HCT116 (cell line): ENCODE measurements at regions not wholly inside any gene's neighbourhood (a gene's known extent, or its start where the extent isn't known, plus 50 kb on each side); places are given as distances from the start of the nearest gene placed in this dataset.

Source experiments
- ATAC-seq: fragments of 200-7000 bp; cut with Tn5 transposase; 2 replicates; pipeline ENCODE4 v1.9.1; 2020; ENCODE audit warnings: mild to moderate bottlenecking, moderate library complexity
- BruUV-seq: library from RNA; stranded (reverse); fragments of 400-500 nt; replicated peaks from 2 replicates; lab custom pipeline; 2021; lab: Mats Ljungman, UMichigan
- CTCF ChIA-PET: fragments of 300-600 bp; sonication (Branson Sonifier 250); formaldehyde crosslinking; loops from one replicate; lab custom pipeline; 2021; ENCODE audit warnings: antibody characterized with exemption; lab: Charles Lee
- POLR2A ChIA-PET: fragments of 300-600, 350-600 bp; sonication (Branson Sonifier 250); formaldehyde crosslinking; loops from one replicate; lab custom pipeline; 2021; ENCODE audit warnings: antibody characterized with exemption; lab: Charles Lee
- RAD21 ChIA-PET, 2 experiments: fragments of 300-600 bp; sonication (Branson Sonifier 250); formaldehyde crosslinking; loops; one replicate each; lab custom pipeline; 2023; ENCODE audit warnings: low total read pairs in 2 of 2; ENCODE audit not compliant: uncharacterized antibody in 2 of 2, unreplicated experiment in 2 of 2, low non-redundant PET in 1 of 2; lab: Charles Lee
- DNase-seq: peaks from one replicate; pipeline ENCODE4 v3.0.0-alpha.2; 2010; ENCODE audit warnings: low read depth, low spot score
- H2AFZ ChIP-seq: fragments of 200-600 bp; shearing (Covaris generic), sonication (generic); 2 replicates; pipeline ENCODE4 v1.6.1; 2017; ENCODE audit warnings: low read depth, mixed run types, mixed read lengths, antibody characterized with exemption, low read length; ENCODE audit not compliant: poor library complexity, severe bottlenecking
- H3K27ac ChIP-seq: 2 replicates; pipeline ENCODE4 v1.5.1; 2012; ENCODE audit warnings: low read depth, low read length
- H3K27me3 ChIP-seq: fragments of 200-600 bp; sonication (generic); 2 replicates; pipeline ENCODE4 v1.6.1; 2016; ENCODE audit warnings: mixed run types, low read length, mixed read lengths; ENCODE audit not compliant: insufficient read depth
- H3K36me3 ChIP-seq, 2 experiments: fragments of 200-500 bp in 1 of 2; fragments of 200-600 bp in 1 of 2; sonication (Bioruptor generic) in 1 of 2; sonication (generic) in 1 of 2; 2 replicates each; pipeline versions ENCODE4 v1.5.1 to v1.6.1; 2014 to 2016; ENCODE audit warnings: low read length in 2 of 2, inconsistent platforms in 1 of 2, mixed read lengths in 1 of 2, mixed run types in 1 of 2; ENCODE audit not compliant: insufficient read depth in 2 of 2, control insufficient read depth in 1 of 2
- H3K4me1 ChIP-seq, 2 experiments: fragments of 200-600 bp in 1 of 2; sonication (generic) in 1 of 2; 2 replicates each; pipeline versions ENCODE4 v1.5.1 to v1.6.1; 2012 to 2017; ENCODE audit warnings: low read length in 2 of 2, inconsistent platforms in 1 of 2, mild to moderate bottlenecking in 1 of 2, mixed read lengths in 1 of 2, mixed run types in 1 of 2, moderate library complexity in 1 of 2; ENCODE audit not compliant: insufficient read depth in 2 of 2, control insufficient read depth in 1 of 2
- H3K4me2 ChIP-seq: fragments of 200-600 bp; sonication (generic); 2 replicates; pipeline ENCODE4 v1.6.1; 2017; ENCODE audit warnings: mixed run types, low read length, mixed read lengths
- H3K4me3 ChIP-seq, 2 experiments: fragments of 200-600 bp in 1 of 2; sonication (generic) in 1 of 2; replicated peaks in 1 of 2; 2 replicates each; pipeline ENCODE4 v1.5.1; 2011 to 2016; ENCODE audit warnings: low read length in 2 of 2, control low read depth in 1 of 2, low read depth in 1 of 2, mild to moderate bottlenecking in 1 of 2, mixed read lengths in 1 of 2, mixed run types in 1 of 2
- H3K79me2 ChIP-seq: fragments of 200-600 bp; sonication (generic); 2 replicates; pipeline ENCODE4 v1.6.1; 2017; ENCODE audit warnings: mild to moderate bottlenecking, mixed run types, low read length, moderate library complexity, mixed read lengths; ENCODE audit not compliant: insufficient read depth
- H3K9ac ChIP-seq: fragments of 200-600 bp; sonication (generic); 2 replicates; pipeline ENCODE4 v1.6.1; 2016; ENCODE audit warnings: low read length, mixed read lengths
- H3K9me2 ChIP-seq: fragments of 200-600 bp; sonication (generic), shearing (Covaris generic); 2 replicates; pipeline ENCODE4 v1.6.1; 2017; ENCODE audit warnings: mixed run types, mild to moderate bottlenecking, moderate library complexity; ENCODE audit not compliant: insufficient read depth
- H3K9me3 ChIP-seq, 2 experiments: fragments of 200-500 bp in 1 of 2; fragments of 200-600 bp in 1 of 2; sonication (Bioruptor generic) in 1 of 2; sonication (generic) in 1 of 2; 2 replicates each; pipeline ENCODE4 v1.6.1; 2014 to 2017; ENCODE audit warnings: low read length in 2 of 2, mixed read lengths in 2 of 2, inconsistent platforms in 1 of 2, low read depth in 1 of 2, mild to moderate bottlenecking in 1 of 2, mixed run types in 1 of 2, moderate library complexity in 1 of 2; ENCODE audit not compliant: control insufficient read depth in 1 of 2, insufficient read depth in 1 of 2
- H4K20me1 ChIP-seq: fragments of 200-600 bp; sonication (generic), shearing (Covaris generic); 2 replicates; pipeline ENCODE4 v1.6.1; 2017; ENCODE audit warnings: mixed run types, mild to moderate bottlenecking, moderate library complexity; ENCODE audit not compliant: insufficient read depth
- CBX3 ChIP-seq: IDR thresholded peaks from 2 replicates; pipeline ENCODE4 v1.6.1; 2012; ENCODE audit warnings: low read depth
- EGR1 ChIP-seq: IDR thresholded peaks from 2 replicates; pipeline ENCODE4 v1.6.1; 2012; ENCODE audit warnings: low read depth
- EZH2phosphoT487 ChIP-seq: fragments of 200-600 bp; IDR thresholded peaks from 2 replicates; pipeline ENCODE4 v1.6.1; 2018; ENCODE audit warnings: antibody characterized with exemption, borderline replicate concordance
- POLR2A ChIP-seq: IDR thresholded peaks from 2 replicates; pipeline ENCODE4 v1.7.0; 2011; ENCODE audit warnings: borderline replicate concordance; ENCODE audit not compliant: insufficient read depth, insufficient read length; ENCODE audit errors: extremely low read depth
- POLR2AphosphoS5 ChIP-seq: IDR thresholded peaks from 2 replicates; pipeline ENCODE4 v1.6.1; 2011; ENCODE audit warnings: mild to moderate bottlenecking, low read depth, low read length, moderate library complexity
- RAD21 ChIP-seq: IDR thresholded peaks from 2 replicates; pipeline ENCODE4 v1.6.1; 2012; ENCODE audit warnings: low read depth, mild to moderate bottlenecking
- SRF ChIP-seq: IDR thresholded peaks from 2 replicates; pipeline ENCODE4 v1.6.1; 2012; ENCODE audit warnings: low read depth
- TCF7L2 ChIP-seq: IDR thresholded peaks from 2 replicates; pipeline ENCODE4 v1.7.0; 2011; ENCODE audit warnings: borderline replicate concordance, inconsistent platforms; ENCODE audit not compliant: insufficient read depth, insufficient read length; ENCODE audit errors: extremely low read depth
- YY1 ChIP-seq: IDR thresholded peaks from 2 replicates; pipeline ENCODE4 v1.6.1; 2011; ENCODE audit warnings: low read length, low read depth, moderate library complexity, mild to moderate bottlenecking; ENCODE audit not compliant: insufficient replicate concordance; ENCODE audit errors: extremely low read depth
- ZNF274 ChIP-seq: fragments of 200-500 bp; sonication (Bioruptor generic); IDR thresholded peaks from 2 replicates; pipeline ENCODE4 v1.6.1; 2014; ENCODE audit warnings: mild to moderate bottlenecking, low read depth, low read length, inconsistent platforms
- intact Hi-C: fragments of 100-400 bp; cut with micrococcal nuclease; formaldehyde crosslinking; loops from 2 replicates; pipeline ENCODE4 v1.10.0; 2022
- TF ChIP-seq, protein P1 (sequence below): IDR thresholded peaks from 2 replicates; pipeline ENCODE4 v1.6.1; 2012

- Histone ChIP-seq H2AFZ (no peak overlapping the region), H3K4me2 (no peak overlapping the region), H3K36me3 (no peaks in the 10 kb centered on the region), H3K4me1 (peaks cover 0 to 3% of the 10 kb centered on the region in 2 experiments; a peak in 1 of 4 replicates), H3K4me3 (no peak overlapping the region), H3K27ac (no peak overlapping the region), H3K79me2 (no peaks in the 10 kb centered on the region), H3K9me3 (no peaks in the 10 kb centered on the region), H3K9ac (no peak overlapping the region), H3K9me2 (no peaks in the 10 kb centered on the region), H4K20me1 (no peaks in the 10 kb centered on the region), H3K27me3 (no peaks in the 10 kb centered on the region)
- ChIA-PET POLR2A (no interaction called here), CTCF (no interaction called here), RAD21 (no interaction called here)
- TF ChIP-seq EZH2phosphoT487 (no peak), TCF7L2 (no peak), POLR2A (no peak), CBX3 (no peak), POLR2AphosphoS5 (no peak), SRF (no peak), EGR1 (no peak), ZNF274 (no peak)
- TF ChIP-seq, protein P1, sequence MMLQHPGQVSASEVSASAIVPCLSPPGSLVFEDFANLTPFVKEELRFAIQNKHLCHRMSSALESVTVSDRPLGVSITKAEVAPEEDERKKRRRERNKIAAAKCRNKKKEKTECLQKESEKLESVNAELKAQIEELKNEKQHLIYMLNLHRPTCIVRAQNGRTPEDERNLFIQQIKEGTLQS, result no peak
- intact Hi-C loops, result no loop called here
- no peak for DNase-seq
- no peak for ATAC-seq
- no TSS peak for BruUV-seq
Observed at GRCh38 chr5:126101901-126102300, 321.3 kb upstream of the GRAMD2B start.

DNA sequence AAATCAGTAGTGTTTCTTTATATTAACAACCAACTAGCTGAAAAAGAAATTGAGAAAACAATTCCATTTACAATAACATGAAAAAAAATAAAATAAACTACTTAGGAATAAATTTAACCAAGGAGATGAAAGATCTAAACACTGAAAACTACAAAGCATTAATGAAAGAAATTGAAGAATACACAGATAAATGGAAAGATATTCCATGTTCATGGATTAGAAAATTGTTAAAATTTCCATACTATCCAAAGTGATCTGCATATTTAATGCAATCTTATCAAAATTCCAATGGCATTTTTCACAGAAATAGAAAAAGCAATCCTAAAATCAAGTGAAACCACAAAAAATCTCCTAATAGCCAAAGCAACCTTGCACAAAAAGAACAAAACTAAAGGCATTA, 320.2 kb upstream of the GRAMD2B start:
- H4K20me1 ChIP-seq, result no peaks in the 10 kb centered on the region
- no peaks in the 10 kb centered on the region for H3K9me2 ChIP-seq
- H3K4me2 ChIP-seq, result no peak overlapping the region
- ATAC-seq (no peak), DNase-seq (no peak)
- no peak overlapping the region for H3K27ac ChIP-seq
- ChIA-PET RAD21 (no interaction called here), POLR2A (no interaction called here), CTCF (no interaction called here)
- BruUV-seq, result no TSS peak
- no peak overlapping the region for H3K9ac ChIP-seq
- H2AFZ ChIP-seq, result no peak overlapping the region
- H3K79me2 ChIP-seq, result no peaks in the 10 kb centered on the region
- H3K27me3 ChIP-seq, result no peaks in the 10 kb centered on the region
- H3K9me3 ChIP-seq, result no peaks in the 10 kb centered on the region
- intact Hi-C loops, result no loop called here
- no peak for TF ChIP-seq CBX3
- no peak for TF ChIP-seq RAD21
- TF ChIP-seq POLR2A, result no peak
- TF ChIP-seq ZNF274, result no peak
- TF ChIP-seq YY1, result no peak
- no peak overlapping the region for H3K4me3 ChIP-seq
- H3K36me3 ChIP-seq, result no peaks in the 10 kb centered on the region
- peaks cover 0 to 3% of the 10 kb centered on the region in 2 experiments; a peak in 1 of 4 replicates for H3K4me1 ChIP-seq
